ENCODE measurements at regions not wholly inside any gene's neighbourhood (a gene's known extent, or its start where the extent isn't known, plus 50 kb on each side); places are given as distances from the start of the nearest gene placed in this dataset.

DNA sequence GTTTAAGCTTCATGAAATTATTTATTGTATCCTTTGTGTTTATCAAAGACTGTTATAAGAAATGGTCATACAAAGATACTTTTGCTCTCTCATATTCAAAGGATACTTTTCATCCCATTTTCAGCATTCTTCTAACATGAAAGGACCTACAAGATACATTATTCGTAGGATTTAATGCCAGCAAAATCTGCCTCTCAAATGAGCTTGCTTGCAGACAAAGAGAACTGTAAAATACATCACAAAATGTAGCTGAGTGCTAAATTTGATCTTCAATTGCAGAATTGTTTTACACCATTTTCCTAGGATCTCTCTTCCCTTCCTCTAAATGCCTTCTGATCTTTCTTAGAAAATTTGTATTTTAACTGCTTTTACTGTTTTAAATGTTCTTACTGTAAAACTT, 333.0 kb upstream of the NAV3 start:
- Histone ChIP-seq H3K4me1 (replicated peaks; ENCODE audit: insufficient read depth) (no peaks in the 10 kb centered on the region), H3K9me2 (ENCODE audit: insufficient read depth) (no peaks in the 10 kb centered on the region; the same call in 1 of the 2 replicates), H3K9me3 (ENCODE audit: insufficient read depth, low read depth) (no peaks in the 10 kb centered on the region), H3F3A (ENCODE audit: insufficient read depth, low read depth) (no peaks in the 10 kb centered on the region), H2AFZ (no peak overlapping the region), H3K4me2 (no peak overlapping the region), H4K20me1 (ENCODE audit: insufficient read depth) (peaks cover 4% of the 10 kb centered on the region; the same call in 1 of the 2 replicates), H3K79me2 (ENCODE audit: low read depth) (no peaks in the 10 kb centered on the region), H3K27me3 (ENCODE audit: insufficient read depth, low read depth) (no peaks in the 10 kb centered on the region), H3K36me3 (ENCODE audit: low read depth) (no peaks in the 10 kb centered on the region), H3K27ac (no peak overlapping the region), H3K4me3 (no peak overlapping the region)
- no peak for TF ChIP-seq EZH2 (IDR thresholded peaks at IDR 0.05; ENCODE audit: low read depth)
- TF ChIP-seq, protein P1, sequence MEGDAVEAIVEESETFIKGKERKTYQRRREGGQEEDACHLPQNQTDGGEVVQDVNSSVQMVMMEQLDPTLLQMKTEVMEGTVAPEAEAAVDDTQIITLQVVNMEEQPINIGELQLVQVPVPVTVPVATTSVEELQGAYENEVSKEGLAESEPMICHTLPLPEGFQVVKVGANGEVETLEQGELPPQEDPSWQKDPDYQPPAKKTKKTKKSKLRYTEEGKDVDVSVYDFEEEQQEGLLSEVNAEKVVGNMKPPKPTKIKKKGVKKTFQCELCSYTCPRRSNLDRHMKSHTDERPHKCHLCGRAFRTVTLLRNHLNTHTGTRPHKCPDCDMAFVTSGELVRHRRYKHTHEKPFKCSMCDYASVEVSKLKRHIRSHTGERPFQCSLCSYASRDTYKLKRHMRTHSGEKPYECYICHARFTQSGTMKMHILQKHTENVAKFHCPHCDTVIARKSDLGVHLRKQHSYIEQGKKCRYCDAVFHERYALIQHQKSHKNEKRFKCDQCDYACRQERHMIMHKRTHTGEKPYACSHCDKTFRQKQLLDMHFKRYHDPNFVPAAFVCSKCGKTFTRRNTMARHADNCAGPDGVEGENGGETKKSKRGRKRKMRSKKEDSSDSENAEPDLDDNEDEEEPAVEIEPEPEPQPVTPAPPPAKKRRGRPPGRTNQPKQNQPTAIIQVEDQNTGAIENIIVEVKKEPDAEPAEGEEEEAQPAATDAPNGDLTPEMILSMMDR (conservative IDR thresholded peaks at IDR 0.05): no peak
- no peak for DNase-seq
- no TSS peak for BruUV-seq (replicated peaks)
- ChIA-PET CTCF (no interaction called here), POLR2A (ENCODE audit: unreplicated experiment) (no interaction called here)
- intact Hi-C loops (cut with micrococcal nuclease; ENCODE audit: unreplicated experiment): no loop called here

DNA sequence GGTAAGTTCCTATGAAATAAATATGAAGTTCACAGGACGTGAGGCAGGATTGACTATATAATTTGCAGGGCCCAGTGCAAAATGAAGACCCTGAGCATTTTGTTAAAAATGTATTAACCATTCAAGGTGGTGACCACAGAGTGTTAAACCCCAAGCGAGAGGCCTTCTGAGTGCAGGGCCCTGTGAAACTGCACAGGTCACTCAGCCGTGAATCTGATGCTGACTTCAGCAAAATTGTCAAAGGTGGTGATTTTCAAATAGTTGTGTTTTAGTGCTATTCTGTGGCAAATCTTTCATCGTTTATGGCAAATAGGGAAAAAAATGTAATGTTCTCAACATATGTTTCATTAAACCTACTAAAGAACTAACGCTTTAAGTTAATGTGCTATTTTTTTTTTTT, 334.0 kb upstream of the NAV3 start:
- ChIA-PET CTCF (no interaction called here), POLR2A (ENCODE audit: unreplicated experiment) (no interaction called here)
- Histone ChIP-seq H3K4me1 (replicated peaks; ENCODE audit: insufficient read depth) (no peaks in the 10 kb centered on the region), H4K20me1 (ENCODE audit: insufficient read depth) (peaks cover 4% of the 10 kb centered on the region; the same call in 1 of the 2 replicates), H3K4me3 (no peak overlapping the region), H3K9me3 (ENCODE audit: insufficient read depth, low read depth) (no peaks in the 10 kb centered on the region), H2AFZ (no peak overlapping the region), H3K79me2 (ENCODE audit: low read depth) (no peaks in the 10 kb centered on the region), H3K27ac (no peak overlapping the region), H3K9me2 (ENCODE audit: insufficient read depth) (no peaks in the 10 kb centered on the region), H3K36me3 (ENCODE audit: low read depth) (no peaks in the 10 kb centered on the region), H3K27me3 (ENCODE audit: insufficient read depth, low read depth) (no peaks in the 10 kb centered on the region), H3K4me2 (no peak overlapping the region), H3F3A (ENCODE audit: insufficient read depth, low read depth) (no peaks in the 10 kb centered on the region)
- no peak for DNase-seq
- no TSS peak for BruUV-seq (replicated peaks)
- TF ChIP-seq, protein P1 (conservative IDR thresholded peaks at IDR 0.05): no peak
- no peak for TF ChIP-seq EZH2 (IDR thresholded peaks at IDR 0.05; ENCODE audit: low read depth)
- intact Hi-C loops (cut with micrococcal nuclease; ENCODE audit: unreplicated experiment): no loop called here

GRCh38 chr12:77494296-77494695, 336.4 kb upstream of the NAV3 start:
- H3K4me1 ChIP-seq (replicated peaks; ENCODE audit: insufficient read depth): no peaks in the 10 kb centered on the region
- H3K9me3 ChIP-seq (ENCODE audit: insufficient read depth, low read depth): no peaks in the 10 kb centered on the region
- ChIA-PET POLR2A (ENCODE audit: unreplicated experiment) (no interaction called here), CTCF (no interaction called here)
- no peak for DNase-seq
- H3F3A ChIP-seq (ENCODE audit: insufficient read depth, low read depth): no peaks in the 10 kb centered on the region
- H3K9me2 ChIP-seq (ENCODE audit: insufficient read depth): no peaks in the 10 kb centered on the region
- no TSS peak for BruUV-seq (replicated peaks)
- no peaks in the 10 kb centered on the region for H3K79me2 ChIP-seq (ENCODE audit: low read depth)
- H3K36me3 ChIP-seq (ENCODE audit: low read depth): no peaks in the 10 kb centered on the region
- H3K27ac ChIP-seq: no peak overlapping the region
- H3K4me2 ChIP-seq: no peak overlapping the region
- no peaks in the 10 kb centered on the region for H3K27me3 ChIP-seq (ENCODE audit: insufficient read depth, low read depth)
- intact Hi-C loops (cut with micrococcal nuclease; ENCODE audit: unreplicated experiment): no loop called here
- H4K20me1 ChIP-seq (ENCODE audit: insufficient read depth): peaks cover 4% of the 10 kb centered on the region; the same call in 1 of the 2 replicates
- H2AFZ ChIP-seq: no peak overlapping the region
- no peak for TF ChIP-seq EZH2 (IDR thresholded peaks at IDR 0.05; ENCODE audit: low read depth)
- TF ChIP-seq, protein P1 (conservative IDR thresholded peaks at IDR 0.05): no peak
- no peak overlapping the region for H3K4me3 ChIP-seq
